SK-N-SH (cell line): ENCODE measurements at regions not wholly inside any gene's neighbourhood (a gene's known extent, or its start where the extent isn't known, plus 50 kb on each side); places are given as distances from the start of the nearest gene placed in this dataset.

ENCODE experiments used
- CTCF ChIA-PET: fragments of 300-600, 350-600 bp; formaldehyde crosslinking; extraction: SDS; loops from one replicate; lab custom pipeline; 2021; lab: Yijun Ruan, JAX
- POLR2A ChIA-PET: fragments of 350-600 bp; sonication (Branson Sonifier 250); formaldehyde crosslinking; extraction: SDS; loops from one replicate; lab custom pipeline; 2020; ENCODE audit warnings: antibody characterized with exemption, inconsistent platforms; lab: Yijun Ruan, JAX
- DNase-seq: peaks from one replicate; pipeline ENCODE4 v3.0.0; 2012
- H2AFZ ChIP-seq: fragments of 200-600 bp; sonication (generic); 2 replicates; pipeline ENCODE4 v1.8.1; 2016; ENCODE audit warnings: antibody characterized with exemption, mild to moderate bottlenecking, low read depth
- H3F3A ChIP-seq: fragments of 200-600 bp; sonication (generic); replicated peaks from 2 replicates; pipeline ENCODE3; 2016; ENCODE audit warnings: antibody characterized with exemption, mild to moderate bottlenecking; ENCODE audit not compliant: insufficient read depth
- H3K27ac ChIP-seq, 2 experiments: fragments of 200-500 bp in 1 of 2; fragments of 200-600 bp in 1 of 2; sonication (Bioruptor generic) in 1 of 2; sonication (generic), shearing (Covaris generic) in 1 of 2; 2 replicates each; pipeline versions ENCODE4 v1.5.1 to v1.6.1; 2014 to 2016; ENCODE audit warnings: low read depth in 2 of 2, inconsistent platforms in 1 of 2, low read length in 1 of 2, mild to moderate bottlenecking in 1 of 2, mixed read lengths in 1 of 2
- H3K27me3 ChIP-seq: fragments of 200-600 bp; sonication (generic), shearing (Covaris generic); 2 replicates; pipeline ENCODE4 v1.6.1; 2016; ENCODE audit warnings: mixed run types; ENCODE audit not compliant: insufficient read depth
- H3K36me3 ChIP-seq, 2 experiments: fragments of 200-500 bp in 1 of 2; fragments of 200-600 bp in 1 of 2; sonication (Bioruptor generic) in 1 of 2; sonication (generic) in 1 of 2; replicated peaks in 1 of 2; 2 replicates each; pipeline versions ENCODE3 to v1.5.1; 2014 to 2016; ENCODE audit warnings: low read length in 1 of 2, mild to moderate bottlenecking in 1 of 2; ENCODE audit not compliant: insufficient read depth in 2 of 2, control insufficient read depth in 1 of 2
- H3K4me1 ChIP-seq, 2 experiments: fragments of 200-500 bp in 1 of 2; fragments of 200-600 bp in 1 of 2; sonication (Bioruptor generic) in 1 of 2; sonication (generic), shearing (Covaris generic) in 1 of 2; 2 replicates each; pipeline versions ENCODE4 v1.5.1 to v1.6.1; 2014 to 2016; ENCODE audit warnings: low read depth in 1 of 2, low read length in 1 of 2, mixed run types in 1 of 2; ENCODE audit not compliant: insufficient read depth in 2 of 2, control insufficient read depth in 1 of 2
- H3K4me2 ChIP-seq: fragments of 200-600 bp; sonication (generic), shearing (Covaris generic); 2 replicates; pipeline ENCODE4 v1.6.1; 2017; ENCODE audit warnings: mixed run types
- H3K4me3 ChIP-seq, 2 experiments: fragments of 200-500 bp in 1 of 2; fragments of 200-600 bp in 1 of 2; sonication (Bioruptor generic) in 1 of 2; sonication (generic), shearing (Covaris generic) in 1 of 2; 2 replicates each; pipeline versions ENCODE4 v1.5.1 to v1.8.1; 2014 to 2016; ENCODE audit warnings: low read depth in 2 of 2, inconsistent platforms in 1 of 2, low read length in 1 of 2, mild to moderate bottlenecking in 1 of 2, mixed read lengths in 1 of 2, moderate library complexity in 1 of 2
- H3K79me2 ChIP-seq: fragments of 200-600 bp; sonication (generic); 2 replicates; pipeline ENCODE4 v1.8.1; 2017; ENCODE audit warnings: mild to moderate bottlenecking; ENCODE audit not compliant: insufficient read depth
- H3K9ac ChIP-seq: fragments of 200-600 bp; sonication (generic); 2 replicates; pipeline ENCODE4 v1.6.1; 2017; ENCODE audit warnings: mixed run types
- H3K9me2 ChIP-seq: fragments of 200-600 bp; sonication (generic); 2 replicates; pipeline ENCODE4 v1.6.1; 2017; ENCODE audit warnings: mixed run types
- H3K9me3 ChIP-seq: fragments of 200-600 bp; sonication (generic); 2 replicates; pipeline ENCODE4 v1.6.1; 2017; ENCODE audit warnings: mixed run types, mild to moderate bottlenecking, moderate library complexity
- H4K20me1 ChIP-seq: fragments of 200-600 bp; sonication (generic); 2 replicates; pipeline ENCODE4 v1.6.1; 2017; ENCODE audit warnings: mild to moderate bottlenecking, mixed run types; ENCODE audit not compliant: insufficient read depth
- EP300 ChIP-seq, 2 experiments: IDR thresholded peaks; 2 replicates each; pipeline versions ENCODE4 v1.4.0 to v1.6.1; 2012; ENCODE audit warnings: borderline replicate concordance in 1 of 2, low read depth in 1 of 2, low read length in 1 of 2
- GABPA ChIP-seq: IDR thresholded peaks from 2 replicates; pipeline ENCODE4 v1.4.0; 2012; ENCODE audit warnings: low read depth, mild to moderate bottlenecking
- IRF3 ChIP-seq: fragments of 150-350 bp; IDR thresholded peaks from 2 replicates; pipeline ENCODE4 v1.6.1; 2016; ENCODE audit warnings: mild to moderate bottlenecking, low read depth, low read length
- JUND ChIP-seq: IDR thresholded peaks from 2 replicates; pipeline ENCODE4 v1.4.0; 2012
- MXI1 ChIP-seq: IDR thresholded peaks from 2 replicates; pipeline ENCODE4 v1.6.1; 2012; ENCODE audit warnings: mild to moderate bottlenecking, low read depth, low read length, improper control_type of control experiment
- NFIC ChIP-seq: IDR thresholded peaks from 2 replicates; pipeline ENCODE4 v1.4.0; 2012; ENCODE audit warnings: borderline replicate concordance
- POLR2AphosphoS5 ChIP-seq: IDR thresholded peaks from 2 replicates; pipeline ENCODE4 v1.6.1; 2012; ENCODE audit warnings: low read depth, low read length
- RAD21 ChIP-seq: IDR thresholded peaks from 2 replicates; pipeline ENCODE4 v1.6.1; 2012; ENCODE audit warnings: mild to moderate bottlenecking, low read length
- RCOR1 ChIP-seq: fragments of 150-350 bp; IDR thresholded peaks from 2 replicates; pipeline ENCODE4 v1.6.1; 2017; ENCODE audit warnings: antibody characterized with exemption, low read length
- SIN3A ChIP-seq: IDR thresholded peaks from 2 replicates; pipeline ENCODE4 v1.6.1; 2012; ENCODE audit warnings: low read depth, mild to moderate bottlenecking, low read length, moderate library complexity, borderline replicate concordance
- SMC3 ChIP-seq: IDR thresholded peaks from 2 replicates; pipeline ENCODE4 v1.6.1; 2012; ENCODE audit warnings: low read depth, low read length, improper control_type of control experiment
- TEAD4 ChIP-seq: IDR thresholded peaks from 2 replicates; pipeline ENCODE4 v1.4.0; 2012; ENCODE audit warnings: mild to moderate bottlenecking, borderline replicate concordance; ENCODE audit not compliant: insufficient read depth
- USF1 ChIP-seq: IDR thresholded peaks from 2 replicates; pipeline ENCODE4 v1.4.0; 2012; ENCODE audit warnings: low read depth, borderline replicate concordance
- YY1 ChIP-seq: IDR thresholded peaks from 2 replicates; pipeline ENCODE4 v1.4.0; 2012; ENCODE audit warnings: low read depth, mild to moderate bottlenecking
- ZBTB33 ChIP-seq: IDR thresholded peaks from 2 replicates; pipeline ENCODE4 v1.4.0; 2012; ENCODE audit warnings: low read depth, borderline replicate concordance
- WGBS: methylation state at CpG from one replicate; pipeline ENCODE4 v1.1.6; 2017; ENCODE audit warnings: low lambda C conversion rate; 5-methylcytosine and 5-hydroxymethylcytosine counted together

- POLR2A ChIA-PET: no interaction called here
- no peak overlapping the region for H2AFZ ChIP-seq
Observed at GRCh38 chr3:110504401-110504800, 567.2 kb upstream of the NECTIN3 start.

More at GRCh38 chr3:110504401-110504800, 567.2 kb upstream of the NECTIN3 start:
- H3K27ac ChIP-seq: no peak overlapping the region
- H3K27me3 ChIP-seq: no peaks in the 10 kb centered on the region
- CTCF ChIA-PET: no interaction called here
- 75% methylated on average over 2 of the region's 2 CpGs for WGBS
- no peak overlapping the region for H3K4me3 ChIP-seq
- no peak overlapping the region for H3K9ac ChIP-seq
- 0 out of 2 replicates have a peak, but pooled peaks cover 3% of the 10 kb centered on the region for H3K9me3 ChIP-seq
- DNase-seq: no peak
- no peaks in the 10 kb centered on the region for H3K9me2 ChIP-seq
- H3K4me2 ChIP-seq: no peak overlapping the region
- H4K20me1 ChIP-seq: no peaks in the 10 kb centered on the region
- H3K4me1 ChIP-seq: no peaks in the 10 kb centered on the region
- TF ChIP-seq GABPA (no peak), JUND (no peak), ZBTB33 (no peak), TEAD4 (no peak), NFIC (no peak), SMC3 (no peak), RAD21 (no peak), USF1 (no peak), POLR2AphosphoS5 (no peak), SIN3A (no peak), MXI1 (no peak), YY1 (no peak), RCOR1 (no peak), EP300 (IDR thresholded peaks at IDR 0.05; ENCODE audit: borderline replicate concordance in 1 of 2, low read depth in 1 of 2, low read length in 1 of 2) (no peak), IRF3 (no peak)
- TF ChIP-seq, all 33 proteins: peak for 0
- no peaks in the 10 kb centered on the region for H3K36me3 ChIP-seq
- H3K79me2 ChIP-seq: no peaks in the 10 kb centered on the region
- H3F3A ChIP-seq: no peaks in the 10 kb centered on the region
